ENCODE measurements at regions not wholly inside any gene's neighbourhood (a gene's known extent, or its start where the extent isn't known, plus 50 kb on each side); places are given as distances from the start of the nearest gene placed in this dataset.

DNA sequence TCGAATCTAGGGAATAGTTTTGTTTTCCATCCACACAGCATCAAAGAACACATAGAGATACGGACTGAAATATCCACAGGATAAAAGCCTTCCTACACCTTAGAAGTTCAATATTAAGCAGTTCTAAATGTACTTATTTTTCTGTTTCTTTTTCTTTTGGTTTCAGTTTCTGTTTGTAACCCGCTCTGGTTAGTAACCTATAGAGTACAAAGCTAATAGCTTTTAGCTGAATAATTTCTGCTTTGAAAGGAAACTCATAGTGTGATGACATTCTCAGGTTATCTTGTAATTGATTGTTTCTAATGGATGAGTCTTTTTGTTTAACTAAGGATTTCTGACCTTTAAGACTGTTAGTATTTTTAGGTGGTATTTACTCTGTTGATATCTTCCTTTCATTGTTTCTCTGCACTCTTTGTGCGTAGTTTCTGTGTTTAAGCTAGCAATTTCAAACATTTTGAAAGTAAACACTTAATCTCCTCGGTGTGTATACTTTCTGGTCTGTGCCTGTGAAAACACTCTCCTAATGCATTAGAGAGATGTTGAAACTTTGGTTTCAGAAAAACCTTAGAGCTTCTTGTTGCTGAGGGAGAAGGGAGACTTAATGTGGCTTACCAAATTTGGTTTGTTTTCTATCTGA lies 385.5 kb downstream of the HDGFL1 start:
- Histone ChIP-seq H3K27ac (ENCODE audit: low read depth, low read length) (peak overlapping the region; percentile 48), H3K4me3 (ENCODE audit: low read depth in 1 of 5, low read length in 5 of 5) (peak overlapping the region; percentile 4 to 52 (median 50)), H3K36me3 (ENCODE audit: control insufficient read depth in 5 of 5, insufficient read depth in 5 of 5, low read length in 5 of 5) (no peaks in the 10 kb centered on the region), H3K9me3 (ENCODE audit: control insufficient read depth in 5 of 5, low read length in 5 of 5) (peaks cover 0 to 3% (median 0%) of the 10 kb centered on the region in 5 donors), H3K9ac (ENCODE audit: low read length in 5 of 5) (peak overlapping the region in 4 of 5 donors; percentile 22 to 51 (median 45)), H3K4me1 (ENCODE audit: control insufficient read depth in 5 of 5, insufficient read depth in 5 of 5, low read length in 5 of 5) (peaks cover 0 to 7% (median 0%) of the 10 kb centered on the region in 5 donors), H3K27me3 (ENCODE audit: control insufficient read depth in 5 of 5, insufficient read depth in 4 of 5, low read length in 5 of 5) (no peaks in the 10 kb centered on the region)

DNA sequence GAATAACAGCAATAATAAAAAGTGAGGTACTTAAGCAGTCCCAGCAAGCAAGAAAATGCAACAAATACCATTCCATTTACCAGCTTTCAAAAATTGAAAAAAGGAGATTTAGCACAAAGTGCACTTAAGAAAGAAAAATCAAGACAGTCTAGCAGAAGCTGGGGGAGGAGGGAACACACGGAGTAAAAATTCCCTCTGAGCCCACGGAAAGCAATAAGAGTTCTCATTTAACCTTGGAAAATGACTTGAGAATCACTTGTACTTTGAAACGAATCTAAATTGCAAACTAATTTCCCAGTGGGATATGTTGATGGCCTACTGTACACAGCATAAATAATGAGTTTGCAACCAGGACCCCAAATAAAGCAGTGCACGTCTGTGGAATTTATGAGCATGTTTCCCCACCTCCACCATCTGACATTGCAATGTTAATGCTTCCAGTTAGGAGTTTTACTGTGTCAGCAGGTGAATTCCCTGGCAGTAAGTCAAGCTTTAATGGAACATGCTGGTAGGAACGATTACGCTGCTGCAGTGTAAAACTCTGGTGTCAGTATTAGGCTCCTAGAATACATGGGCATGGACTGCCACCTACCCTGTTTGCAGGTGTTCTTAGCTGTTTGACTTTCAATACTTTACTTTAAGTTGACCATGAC lies 386.8 kb downstream of the HDGFL1 start:
- no peak overlapping the region for H3K27ac ChIP-seq (ENCODE audit: low read depth, low read length)

GRCh38 chr6:22958677-22959076 lies 389.3 kb downstream of the HDGFL1 start:
- H3K27me3 ChIP-seq (ENCODE audit: control insufficient read depth in 5 of 5, insufficient read depth in 4 of 5, low read length in 5 of 5): no peaks in the 10 kb centered on the region
- H3K4me3 ChIP-seq (ENCODE audit: low read depth in 1 of 5, low read length in 5 of 5): no peak overlapping the region
- H3K9ac ChIP-seq (ENCODE audit: low read length in 5 of 5): no peak overlapping the region
- no peak overlapping the region for H3K27ac ChIP-seq (ENCODE audit: low read depth, low read length)
- peaks cover 0 to 7% (median 0%) of the 10 kb centered on the region in 5 donors for H3K4me1 ChIP-seq (ENCODE audit: control insufficient read depth in 5 of 5, insufficient read depth in 5 of 5, low read length in 5 of 5)
- peaks cover 0 to 3% (median 0%) of the 10 kb centered on the region in 5 donors for H3K9me3 ChIP-seq (ENCODE audit: control insufficient read depth in 5 of 5, low read length in 5 of 5)
- no peaks in the 10 kb centered on the region for H3K36me3 ChIP-seq (ENCODE audit: control insufficient read depth in 5 of 5, insufficient read depth in 5 of 5, low read length in 5 of 5)

More for the DNA sequence above, 386.8 kb downstream of the HDGFL1 start:
- no peak overlapping the region for H3K9ac ChIP-seq (ENCODE audit: low read length in 5 of 5)
- peaks cover 0 to 3% (median 0%) of the 10 kb centered on the region in 5 donors for H3K9me3 ChIP-seq (ENCODE audit: control insufficient read depth in 5 of 5, low read length in 5 of 5)
- no peak overlapping the region for H3K4me3 ChIP-seq (ENCODE audit: low read depth in 1 of 5, low read length in 5 of 5)
- peaks cover 0 to 7% (median 0%) of the 10 kb centered on the region in 5 donors for H3K4me1 ChIP-seq (ENCODE audit: control insufficient read depth in 5 of 5, insufficient read depth in 5 of 5, low read length in 5 of 5)
- no peaks in the 10 kb centered on the region for H3K27me3 ChIP-seq (ENCODE audit: control insufficient read depth in 5 of 5, insufficient read depth in 4 of 5, low read length in 5 of 5)
- no peaks in the 10 kb centered on the region for H3K36me3 ChIP-seq (ENCODE audit: control insufficient read depth in 5 of 5, insufficient read depth in 5 of 5, low read length in 5 of 5)

DNA sequence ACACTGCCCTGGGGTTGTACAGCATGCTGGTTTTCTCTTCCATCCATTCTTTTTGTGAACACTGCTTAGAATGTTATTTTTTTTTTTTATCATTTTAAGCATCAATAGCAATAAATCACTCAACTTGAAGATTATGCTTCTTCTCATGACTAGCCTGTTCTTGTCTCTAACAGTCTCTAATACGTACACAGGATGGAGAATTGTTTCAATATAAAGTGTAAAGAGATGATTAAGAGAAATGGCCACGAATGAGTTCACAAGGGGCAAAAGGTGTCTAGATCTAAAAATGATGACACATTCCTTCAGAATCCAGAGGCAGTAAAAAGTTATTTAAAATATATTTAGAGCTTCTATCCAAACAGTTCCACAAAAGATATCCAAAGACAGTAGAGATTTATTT lies 390.2 kb downstream of the HDGFL1 start:
- Histone ChIP-seq H3K4me3 (ENCODE audit: low read depth in 1 of 5, low read length in 5 of 5) (no peak overlapping the region), H3K4me1 (ENCODE audit: control insufficient read depth in 5 of 5, insufficient read depth in 5 of 5, low read length in 5 of 5) (peaks cover 0 to 7% (median 0%) of the 10 kb centered on the region in 5 donors), H3K9ac (ENCODE audit: low read length in 5 of 5) (no peak overlapping the region), H3K36me3 (ENCODE audit: control insufficient read depth in 5 of 5, insufficient read depth in 5 of 5, low read length in 5 of 5) (no peaks in the 10 kb centered on the region), H3K27ac (ENCODE audit: low read depth, low read length) (no peak overlapping the region), H3K27me3 (ENCODE audit: control insufficient read depth in 5 of 5, insufficient read depth in 4 of 5, low read length in 5 of 5) (no peaks in the 10 kb centered on the region), H3K9me3 (ENCODE audit: control insufficient read depth in 5 of 5, low read length in 5 of 5) (peaks cover 0 to 3% (median 0%) of the 10 kb centered on the region in 5 donors)

DNA sequence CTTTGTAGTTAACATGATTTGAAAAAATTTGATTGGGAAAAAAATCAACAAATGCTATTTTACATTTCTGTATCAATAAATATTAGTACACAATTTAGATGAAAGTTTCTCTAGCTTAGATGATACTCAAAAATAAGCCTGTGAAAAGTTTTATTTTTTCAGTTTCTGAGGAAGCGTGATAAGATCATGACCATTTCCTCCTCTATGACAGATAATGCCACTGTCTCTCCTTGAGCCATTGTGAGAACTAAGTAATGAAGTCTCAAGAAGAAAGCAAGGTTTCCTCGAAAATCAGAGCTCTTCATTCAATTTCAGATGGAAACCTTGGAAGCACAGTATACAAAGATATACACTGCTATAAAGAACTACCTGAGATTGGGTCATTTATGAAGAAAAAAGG lies 395.0 kb downstream of the HDGFL1 start:
- H3K9ac ChIP-seq (ENCODE audit: low read length in 5 of 5): no peak overlapping the region
- no peaks in the 10 kb centered on the region for H3K9me3 ChIP-seq (ENCODE audit: control insufficient read depth in 5 of 5, low read length in 5 of 5)
- H3K4me1 ChIP-seq (ENCODE audit: control insufficient read depth in 5 of 5, insufficient read depth in 5 of 5, low read length in 5 of 5): no peaks in the 10 kb centered on the region
- H3K4me3 ChIP-seq (ENCODE audit: low read depth in 1 of 5, low read length in 5 of 5): no peak overlapping the region
- H3K36me3 ChIP-seq (ENCODE audit: control insufficient read depth in 5 of 5, insufficient read depth in 5 of 5, low read length in 5 of 5): no peaks in the 10 kb centered on the region
- H3K27ac ChIP-seq (ENCODE audit: low read depth, low read length): no peak overlapping the region
- H3K27me3 ChIP-seq (ENCODE audit: control insufficient read depth in 5 of 5, insufficient read depth in 4 of 5, low read length in 5 of 5): no peaks in the 10 kb centered on the region

- Histone ChIP-seq H3K9ac (ENCODE audit: low read length in 5 of 5) (no peak overlapping the region), H3K27ac (ENCODE audit: low read depth, low read length) (no peak overlapping the region), H3K36me3 (ENCODE audit: control insufficient read depth in 5 of 5, insufficient read depth in 5 of 5, low read length in 5 of 5) (no peaks in the 10 kb centered on the region), H3K9me3 (ENCODE audit: control insufficient read depth in 5 of 5, low read length in 5 of 5) (no peaks in the 10 kb centered on the region), H3K4me1 (ENCODE audit: control insufficient read depth in 5 of 5, insufficient read depth in 5 of 5, low read length in 5 of 5) (no peaks in the 10 kb centered on the region), H3K27me3 (ENCODE audit: control insufficient read depth in 5 of 5, insufficient read depth in 4 of 5, low read length in 5 of 5) (no peaks in the 10 kb centered on the region), H3K4me3 (ENCODE audit: low read depth in 1 of 5, low read length in 5 of 5) (no peak overlapping the region)
Measured at GRCh38 chr6:22965889-22966288, 396.5 kb downstream of the HDGFL1 start.

DNA sequence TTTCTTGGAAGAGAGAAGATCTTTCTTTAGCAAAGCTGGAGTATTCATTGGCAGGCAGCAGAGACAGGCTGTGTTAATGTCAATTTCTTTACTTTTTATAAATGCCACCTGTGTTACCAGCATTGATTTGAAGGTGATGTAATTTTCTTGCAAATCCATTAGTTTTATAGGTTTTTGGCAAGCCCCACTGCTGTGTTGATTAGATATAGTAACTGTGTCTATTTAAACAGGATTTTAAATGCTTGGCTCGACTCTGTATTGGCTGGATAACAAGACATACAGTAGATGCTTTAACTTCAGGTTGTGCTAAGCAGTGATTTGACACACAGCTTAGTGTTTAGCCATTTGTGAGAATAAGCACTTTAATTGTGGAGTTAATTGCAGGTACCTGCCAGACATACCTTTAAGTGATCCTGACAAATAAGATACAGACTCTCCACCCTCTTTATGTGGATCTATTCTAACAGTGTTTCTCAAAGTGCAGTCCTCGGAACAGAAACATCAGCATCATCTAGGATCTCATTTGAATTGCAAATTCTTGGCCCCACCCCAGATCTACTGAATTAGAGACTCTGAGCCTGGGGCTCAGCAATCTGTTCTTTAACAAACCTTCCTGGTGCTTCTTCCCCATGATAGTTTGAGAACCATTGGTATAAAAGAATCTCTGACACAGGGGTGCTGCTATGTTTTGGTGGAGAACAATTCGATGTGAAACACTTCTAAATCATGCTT lies 397.5 kb downstream of the HDGFL1 start:
- no peaks in the 10 kb centered on the region for H3K36me3 ChIP-seq (ENCODE audit: control insufficient read depth in 5 of 5, insufficient read depth in 5 of 5, low read length in 5 of 5)
- no peaks in the 10 kb centered on the region for H3K27me3 ChIP-seq (ENCODE audit: control insufficient read depth in 5 of 5, insufficient read depth in 4 of 5, low read length in 5 of 5)
- no peak overlapping the region for H3K4me3 ChIP-seq (ENCODE audit: low read depth in 1 of 5, low read length in 5 of 5)
- H3K27ac ChIP-seq (ENCODE audit: low read depth, low read length): no peak overlapping the region
- no peaks in the 10 kb centered on the region for H3K9me3 ChIP-seq (ENCODE audit: control insufficient read depth in 5 of 5, low read length in 5 of 5)
- H3K4me1 ChIP-seq (ENCODE audit: control insufficient read depth in 5 of 5, insufficient read depth in 5 of 5, low read length in 5 of 5): no peaks in the 10 kb centered on the region
- H3K9ac ChIP-seq (ENCODE audit: low read length in 5 of 5): no peak overlapping the region

- Histone ChIP-seq H3K27me3 (ENCODE audit: control insufficient read depth in 5 of 5, insufficient read depth in 4 of 5, low read length in 5 of 5) (no peaks in the 10 kb centered on the region), H3K9ac (ENCODE audit: low read length in 5 of 5) (no peak overlapping the region), H3K9me3 (ENCODE audit: control insufficient read depth in 5 of 5, low read length in 5 of 5) (no peaks in the 10 kb centered on the region), H3K27ac (ENCODE audit: low read depth, low read length) (no peak overlapping the region), H3K4me1 (ENCODE audit: control insufficient read depth in 5 of 5, insufficient read depth in 5 of 5, low read length in 5 of 5) (no peaks in the 10 kb centered on the region), H3K4me3 (ENCODE audit: low read depth in 1 of 5, low read length in 5 of 5) (no peak overlapping the region), H3K36me3 (ENCODE audit: control insufficient read depth in 5 of 5, insufficient read depth in 5 of 5, low read length in 5 of 5) (no peaks in the 10 kb centered on the region)
Measured at GRCh38 chr6:22970004-22970403, 400.6 kb downstream of the HDGFL1 start.

DNA sequence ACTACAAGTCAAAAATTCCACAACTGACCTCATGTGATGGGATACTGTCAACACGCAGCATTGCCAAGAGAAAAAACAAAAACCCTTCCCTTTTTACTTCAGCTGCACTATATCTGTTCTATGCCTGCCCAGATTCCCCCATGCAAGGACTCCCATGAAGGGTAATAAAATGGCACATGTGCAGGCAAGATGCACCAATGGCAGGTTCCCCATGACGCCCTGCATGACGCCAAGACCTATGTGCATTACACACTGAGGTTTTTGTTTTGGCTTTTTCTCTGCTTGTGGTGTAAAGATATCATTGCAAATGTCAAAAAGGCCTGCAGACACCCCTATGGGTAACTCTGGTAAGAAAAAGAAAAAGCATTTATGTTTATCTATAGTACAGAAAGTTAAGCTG lies 403.4 kb downstream of the HDGFL1 start:
- no peak overlapping the region for H3K4me3 ChIP-seq (ENCODE audit: low read depth in 1 of 5, low read length in 5 of 5)
- H3K9me3 ChIP-seq (ENCODE audit: control insufficient read depth in 5 of 5, low read length in 5 of 5): no peaks in the 10 kb centered on the region
- no peaks in the 10 kb centered on the region for H3K4me1 ChIP-seq (ENCODE audit: control insufficient read depth in 5 of 5, insufficient read depth in 5 of 5, low read length in 5 of 5)
- H3K9ac ChIP-seq (ENCODE audit: low read length in 5 of 5): no peak overlapping the region
- no peak overlapping the region for H3K27ac ChIP-seq (ENCODE audit: low read depth, low read length)
- H3K36me3 ChIP-seq (ENCODE audit: control insufficient read depth in 5 of 5, insufficient read depth in 5 of 5, low read length in 5 of 5): no peaks in the 10 kb centered on the region
- H3K27me3 ChIP-seq (ENCODE audit: control insufficient read depth in 5 of 5, insufficient read depth in 4 of 5, low read length in 5 of 5): no peaks in the 10 kb centered on the region

DNA sequence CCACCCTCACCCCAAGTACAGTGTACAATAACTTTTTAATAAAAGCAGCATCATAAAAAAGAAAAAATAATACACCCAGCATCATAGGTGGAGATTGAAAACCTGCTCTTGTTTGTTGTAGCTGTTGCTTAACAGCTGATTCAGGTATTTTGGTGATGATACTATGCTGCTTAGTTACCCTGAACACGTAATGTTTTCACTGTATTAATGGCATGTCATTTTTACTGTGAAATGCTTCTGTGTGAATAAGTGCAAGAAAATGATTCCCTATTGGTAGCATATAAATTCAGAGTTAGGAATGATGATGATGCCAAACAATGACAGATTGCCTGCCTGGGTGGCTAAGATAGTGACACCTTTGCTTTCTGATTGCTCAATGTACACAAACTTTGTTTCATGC lies 405.7 kb downstream of the HDGFL1 start:
- Histone ChIP-seq H3K4me1 (ENCODE audit: control insufficient read depth in 5 of 5, insufficient read depth in 5 of 5, low read length in 5 of 5) (no peaks in the 10 kb centered on the region), H3K9me3 (ENCODE audit: control insufficient read depth in 5 of 5, low read length in 5 of 5) (no peaks in the 10 kb centered on the region), H3K4me3 (ENCODE audit: low read depth in 1 of 5, low read length in 5 of 5) (no peak overlapping the region), H3K9ac (ENCODE audit: low read length in 5 of 5) (no peak overlapping the region), H3K36me3 (ENCODE audit: control insufficient read depth in 5 of 5, insufficient read depth in 5 of 5, low read length in 5 of 5) (no peaks in the 10 kb centered on the region), H3K27me3 (ENCODE audit: control insufficient read depth in 5 of 5, insufficient read depth in 4 of 5, low read length in 5 of 5) (no peaks in the 10 kb centered on the region), H3K27ac (ENCODE audit: low read depth, low read length) (no peak overlapping the region)

All from subcutaneous abdominal adipose tissue (tissue), 5 donors.